ENCODE measurements at regions not wholly inside any gene's neighbourhood (a gene's known extent, or its start where the extent isn't known, plus 50 kb on each side); places are given as distances from the start of the nearest gene placed in this dataset.

- H3K27me3 Mint-ChIP-seq = peaks cover 12% of the 10 kb centered on the region
- no peaks in the 10 kb centered on the region for H3K9me3 Mint-ChIP-seq (ENCODE audit: low read depth)
- peak; percentile 2 for TF ChIP-seq CTCF (IDR thresholded peaks at IDR 0.05; ENCODE audit: unreplicated experiment)
- peaks cover 16% of the 10 kb centered on the region for H3K4me1 Mint-ChIP-seq (ENCODE audit: low read depth)
- DNase-seq (ENCODE audit: low spot score, unreplicated experiment) = no peak
- no peak overlapping the region for H3K27ac Mint-ChIP-seq
- H3K4me3 Mint-ChIP-seq (ENCODE audit: low read depth) = no peak overlapping the region
- H3K36me3 Mint-ChIP-seq (ENCODE audit: insufficient read depth) = no peaks in the 10 kb centered on the region
These were observed 141.2 kb upstream of the LGALSL start for GRCh38 chr2:64312622-64313397.

- H3K36me3 Mint-ChIP-seq (ENCODE audit: insufficient read depth) = no peaks in the 10 kb centered on the region
- H3K27me3 Mint-ChIP-seq = peaks cover 12% of the 10 kb centered on the region
- H3K4me3 Mint-ChIP-seq (ENCODE audit: low read depth) = no peak overlapping the region
- no peak for TF ChIP-seq CTCF (IDR thresholded peaks at IDR 0.05; ENCODE audit: unreplicated experiment)
- H3K9me3 Mint-ChIP-seq (ENCODE audit: low read depth) = no peaks in the 10 kb centered on the region
- H3K27ac Mint-ChIP-seq = no peak overlapping the region
- peaks cover 16% of the 10 kb centered on the region for H3K4me1 Mint-ChIP-seq (ENCODE audit: low read depth)
- no peak for DNase-seq (ENCODE audit: low spot score, unreplicated experiment)
These were observed 140.6 kb upstream of the LGALSL start for GRCh38 chr2:64313398-64313723.

- TF ChIP-seq CTCF (IDR thresholded peaks at IDR 0.05; ENCODE audit: unreplicated experiment) = no peak
- no peaks in the 10 kb centered on the region for H3K36me3 Mint-ChIP-seq (ENCODE audit: insufficient read depth)
These were observed 138.5 kb upstream of the LGALSL start for GRCh38 chr2:64315291-64315960.

GRCh38 chr2:64317707-64318475 lies 136.1 kb upstream of the LGALSL start:
- peaks cover 4% of the 10 kb centered on the region for H3K4me1 Mint-ChIP-seq (ENCODE audit: low read depth)
- no peak for TF ChIP-seq CTCF (IDR thresholded peaks at IDR 0.05; ENCODE audit: unreplicated experiment)
- H3K27ac Mint-ChIP-seq = no peak overlapping the region
- H3K9me3 Mint-ChIP-seq (ENCODE audit: low read depth) = peaks cover 3% of the 10 kb centered on the region
- DNase-seq (ENCODE audit: low spot score, unreplicated experiment) = no peak
- peaks cover 10% of the 10 kb centered on the region for H3K27me3 Mint-ChIP-seq
- no peaks in the 10 kb centered on the region for H3K36me3 Mint-ChIP-seq (ENCODE audit: insufficient read depth)
- H3K4me3 Mint-ChIP-seq (ENCODE audit: low read depth) = no peak overlapping the region

More at GRCh38 chr2:64315291-64315960, 138.5 kb upstream of the LGALSL start:
- no peak for DNase-seq (ENCODE audit: low spot score, unreplicated experiment)
- Mint-ChIP-seq H3K27ac (no peak overlapping the region), H3K4me3 (ENCODE audit: low read depth) (no peak overlapping the region), H3K27me3 (peaks cover 9% of the 10 kb centered on the region), H3K9me3 (ENCODE audit: low read depth) (no peaks in the 10 kb centered on the region), H3K4me1 (ENCODE audit: low read depth) (peaks cover 15% of the 10 kb centered on the region)

GRCh38 chr2:64318476-64318748 lies 135.6 kb upstream of the LGALSL start:
- no peak for DNase-seq (ENCODE audit: low spot score, unreplicated experiment)
- peaks cover 10% of the 10 kb centered on the region for H3K27me3 Mint-ChIP-seq
- H3K4me1 Mint-ChIP-seq (ENCODE audit: low read depth) = peaks cover 8% of the 10 kb centered on the region
- H3K4me3 Mint-ChIP-seq (ENCODE audit: low read depth) = no peak overlapping the region
- TF ChIP-seq CTCF (IDR thresholded peaks at IDR 0.05; ENCODE audit: unreplicated experiment) = no peak
- no peaks in the 10 kb centered on the region for H3K36me3 Mint-ChIP-seq (ENCODE audit: insufficient read depth)
- peaks cover 3% of the 10 kb centered on the region for H3K9me3 Mint-ChIP-seq (ENCODE audit: low read depth)
- no peak overlapping the region for H3K27ac Mint-ChIP-seq
